Hepatocyte (in vitro differentiated cells): ENCODE measurements at regions not wholly inside any gene's neighbourhood (a gene's known extent, or its start where the extent isn't known, plus 50 kb on each side); places are given as distances from the start of the nearest gene placed in this dataset.

Experiments
- DNase-seq: peaks from one replicate; pipeline ENCODE4 v3.0.0-alpha.2; 2016; ENCODE audit warnings: low spot score
- H2AFZ ChIP-seq: fragments of 200-600 bp; sonication (generic); 2 replicates; pipeline ENCODE4 v1.6.0; 2016; ENCODE audit warnings: antibody characterized with exemption, mild to moderate bottlenecking
- H3K27ac ChIP-seq: fragments of 200-600 bp; sonication (generic); 2 replicates; pipeline ENCODE4 v1.5.1; 2016; ENCODE audit warnings: mild to moderate bottlenecking
- H3K27me3 ChIP-seq: fragments of 200-600 bp; sonication (generic); 2 replicates; pipeline ENCODE4 v1.6.1; 2016
- H3K36me3 ChIP-seq: fragments of 200-600 bp; sonication (generic); replicated peaks from 2 replicates; pipeline ENCODE4 v1.5.1; 2016; ENCODE audit warnings: low read depth; ENCODE audit not compliant: insufficient read depth
- H3K4me1 ChIP-seq: fragments of 200-600 bp; sonication (generic); 2 replicates; pipeline ENCODE4 v1.5.1; 2016; ENCODE audit warnings: mild to moderate bottlenecking, moderate library complexity; ENCODE audit not compliant: insufficient read depth
- H3K4me2 ChIP-seq: fragments of 200-600 bp; sonication (generic); 2 replicates; pipeline ENCODE4 v1.6.0; 2016
- H3K4me3 ChIP-seq: fragments of 200-600 bp; sonication (generic); 2 replicates; pipeline ENCODE4 v1.5.1; 2016; ENCODE audit warnings: mild to moderate bottlenecking
- H3K79me2 ChIP-seq: fragments of 200-600 bp; sonication (generic); 2 replicates; pipeline ENCODE4 v1.6.0; 2017; ENCODE audit warnings: mild to moderate bottlenecking
- H3K9me2 ChIP-seq: fragments of 200-600 bp; sonication (generic); replicated peaks from 2 replicates; pipeline ENCODE4 v1.6.0; 2017; ENCODE audit warnings: mild to moderate bottlenecking; ENCODE audit not compliant: insufficient read depth
- H3K9me3 ChIP-seq: fragments of 200-600 bp; sonication (generic); 2 replicates; pipeline ENCODE4 v1.5.1; 2016; ENCODE audit warnings: low read depth, mild to moderate bottlenecking
- H4K20me1 ChIP-seq: fragments of 200-600 bp; sonication (generic); 2 replicates; pipeline ENCODE4 v1.6.0; 2016; ENCODE audit warnings: mild to moderate bottlenecking; ENCODE audit not compliant: insufficient read depth, poor library complexity, severe bottlenecking
- EZH2 ChIP-seq: fragments of 200-600 bp; sonication (generic); IDR thresholded peaks from 2 replicates; pipeline ENCODE4 v1.6.1; 2016; ENCODE audit warnings: antibody characterized with exemption, mild to moderate bottlenecking, borderline replicate concordance
- EZH2phosphoT487 ChIP-seq: fragments of 200-600 bp; sonication (generic); IDR thresholded peaks from one replicate; pipeline ENCODE4 v1.6.1; 2018; ENCODE audit warnings: antibody characterized with exemption, mild to moderate bottlenecking, low read depth, moderate library complexity; ENCODE audit not compliant: unreplicated experiment, severe bottlenecking
- WGBS: methylation state at CpG from one replicate; pipeline ENCODE4 v1.1.6; 2016; ENCODE audit warnings: low lambda C conversion rate; ENCODE audit errors: missing lambda C conversion rate; 5-methylcytosine and 5-hydroxymethylcytosine counted together
- TF ChIP-seq, protein P1 (sequence below): fragments of 200-600 bp; sonication (generic); IDR thresholded peaks from 2 replicates; pipeline ENCODE4 v1.5.1; 2016; ENCODE audit warnings: antibody characterized with exemption, mild to moderate bottlenecking; ENCODE audit not compliant: poor library complexity

GRCh38 chr18:40546875-40547274 is 1408.2 kb upstream of the PIK3C3 start:
- WGBS, result 96% methylated on average over 3 of the region's 3 CpGs
- no peaks in the 10 kb centered on the region for H3K4me1 ChIP-seq
- H3K9me3 ChIP-seq, result no peaks in the 10 kb centered on the region
- no peaks in the 10 kb centered on the region for H3K79me2 ChIP-seq
- TF ChIP-seq EZH2 (no peak), EZH2phosphoT487 (no peak)
- TF ChIP-seq, protein P1, sequence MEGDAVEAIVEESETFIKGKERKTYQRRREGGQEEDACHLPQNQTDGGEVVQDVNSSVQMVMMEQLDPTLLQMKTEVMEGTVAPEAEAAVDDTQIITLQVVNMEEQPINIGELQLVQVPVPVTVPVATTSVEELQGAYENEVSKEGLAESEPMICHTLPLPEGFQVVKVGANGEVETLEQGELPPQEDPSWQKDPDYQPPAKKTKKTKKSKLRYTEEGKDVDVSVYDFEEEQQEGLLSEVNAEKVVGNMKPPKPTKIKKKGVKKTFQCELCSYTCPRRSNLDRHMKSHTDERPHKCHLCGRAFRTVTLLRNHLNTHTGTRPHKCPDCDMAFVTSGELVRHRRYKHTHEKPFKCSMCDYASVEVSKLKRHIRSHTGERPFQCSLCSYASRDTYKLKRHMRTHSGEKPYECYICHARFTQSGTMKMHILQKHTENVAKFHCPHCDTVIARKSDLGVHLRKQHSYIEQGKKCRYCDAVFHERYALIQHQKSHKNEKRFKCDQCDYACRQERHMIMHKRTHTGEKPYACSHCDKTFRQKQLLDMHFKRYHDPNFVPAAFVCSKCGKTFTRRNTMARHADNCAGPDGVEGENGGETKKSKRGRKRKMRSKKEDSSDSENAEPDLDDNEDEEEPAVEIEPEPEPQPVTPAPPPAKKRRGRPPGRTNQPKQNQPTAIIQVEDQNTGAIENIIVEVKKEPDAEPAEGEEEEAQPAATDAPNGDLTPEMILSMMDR, result no peak
- H3K27ac ChIP-seq, result no peak overlapping the region
- H3K4me2 ChIP-seq, result no peak overlapping the region
- no peak for DNase-seq
- no peaks in the 10 kb centered on the region for H3K36me3 ChIP-seq
- H3K4me3 ChIP-seq, result no peak overlapping the region
- no peak overlapping the region for H2AFZ ChIP-seq
- no peaks in the 10 kb centered on the region for H4K20me1 ChIP-seq
- no peaks in the 10 kb centered on the region for H3K9me2 ChIP-seq
- H3K27me3 ChIP-seq, result no peaks in the 10 kb centered on the region

DNA sequence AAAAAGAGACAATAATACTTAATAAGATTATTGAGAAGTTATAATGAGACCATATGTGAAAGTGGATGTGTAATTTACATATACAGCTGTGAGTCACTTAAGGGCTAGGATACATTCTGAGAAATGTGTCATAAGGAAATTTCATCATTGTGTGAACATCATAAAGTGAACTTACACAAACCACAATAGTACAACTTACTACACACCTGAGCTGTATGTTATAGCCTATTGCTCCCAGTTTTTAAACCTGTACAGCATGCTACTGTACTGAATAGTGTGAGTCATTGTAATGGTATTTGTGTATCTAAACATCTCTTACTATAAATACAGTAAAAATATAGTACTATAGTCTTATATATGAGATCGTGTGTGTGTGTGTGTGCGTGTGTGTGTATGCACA is 1420.3 kb upstream of the PIK3C3 start:
- no peak overlapping the region for H2AFZ ChIP-seq
- no peaks in the 10 kb centered on the region for H3K9me3 ChIP-seq
- H3K27me3 ChIP-seq, result no peaks in the 10 kb centered on the region
- no peak overlapping the region for H3K27ac ChIP-seq
- TF ChIP-seq EZH2 (no peak), EZH2phosphoT487 (no peak)
- TF ChIP-seq, protein P1, result no peak
- no peak for DNase-seq
- H3K4me1 ChIP-seq, result no peaks in the 10 kb centered on the region
- H3K4me3 ChIP-seq, result no peak overlapping the region
- H3K79me2 ChIP-seq, result no peaks in the 10 kb centered on the region
- no peaks in the 10 kb centered on the region for H4K20me1 ChIP-seq
- no peaks in the 10 kb centered on the region for H3K36me3 ChIP-seq
- no peak overlapping the region for H3K4me2 ChIP-seq
- no peaks in the 10 kb centered on the region for H3K9me2 ChIP-seq
- 100% methylated on average over 2 of the region's 2 CpGs for whole genome bisulfite sequencing

DNA sequence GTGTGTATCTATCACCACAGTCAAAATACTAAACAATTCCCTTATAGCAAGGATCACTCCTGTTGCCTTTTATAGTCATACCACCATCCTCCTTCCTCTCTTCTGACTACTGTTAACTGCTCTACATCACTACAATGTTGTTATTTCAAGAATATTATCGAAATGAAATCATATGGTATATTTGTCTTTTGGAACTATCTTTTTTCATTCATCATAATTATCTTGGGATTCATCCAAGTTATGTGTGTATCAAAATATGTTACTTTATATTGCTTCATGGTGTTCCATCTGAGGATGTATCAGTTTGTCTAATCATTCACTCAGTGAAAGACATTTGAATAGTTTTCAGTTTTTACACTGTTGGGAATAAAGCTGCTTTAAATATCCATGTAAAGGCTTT is 1423.0 kb upstream of the PIK3C3 start:
- Histone ChIP-seq H3K27me3 (no peaks in the 10 kb centered on the region), H3K79me2 (no peaks in the 10 kb centered on the region), H3K9me2 (no peaks in the 10 kb centered on the region), H2AFZ (no peak overlapping the region), H3K4me3 (no peak overlapping the region), H3K9me3 (no peaks in the 10 kb centered on the region), H3K4me2 (no peak overlapping the region), H4K20me1 (no peaks in the 10 kb centered on the region), H3K27ac (no peak overlapping the region), H3K4me1 (no peaks in the 10 kb centered on the region), H3K36me3 (no peaks in the 10 kb centered on the region)
- DNase-seq, result no peak
- TF ChIP-seq EZH2 (no peak), EZH2phosphoT487 (no peak)
- TF ChIP-seq, protein P1, result no peak
- WGBS, result 88% methylated on average over 1 of the region's 1 CpG

DNA sequence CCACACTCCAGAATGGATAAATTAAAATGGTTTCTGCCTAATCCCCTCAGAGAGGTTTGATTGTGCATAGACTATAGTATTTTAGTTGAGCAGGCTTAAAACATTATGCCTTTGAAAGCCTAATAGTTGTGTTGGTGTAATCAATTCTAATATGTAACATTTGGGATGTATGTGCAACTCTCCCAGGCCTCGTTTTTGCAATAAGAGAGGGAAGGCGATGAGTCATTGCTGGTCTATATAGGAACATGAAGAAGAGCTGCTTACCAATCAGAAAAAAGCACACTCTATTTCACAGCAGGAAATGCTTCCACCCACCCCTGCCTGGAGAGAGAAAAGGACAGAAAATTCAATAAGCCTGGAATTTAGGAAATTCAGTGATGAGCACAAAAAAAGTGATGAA is 1424.0 kb upstream of the PIK3C3 start:
- no peak overlapping the region for H3K27ac ChIP-seq
- no peaks in the 10 kb centered on the region for H3K36me3 ChIP-seq
- no peak overlapping the region for H2AFZ ChIP-seq
- no peak overlapping the region for H3K4me3 ChIP-seq
- no peaks in the 10 kb centered on the region for H3K9me2 ChIP-seq
- 73% methylated on average over 2 of the region's 2 CpGs for WGBS
- no peak for TF ChIP-seq EZH2phosphoT487
- TF ChIP-seq, protein P1, result no peak
- TF ChIP-seq EZH2, result no peak
- no peak overlapping the region for H3K4me2 ChIP-seq
- H3K79me2 ChIP-seq, result no peaks in the 10 kb centered on the region
- H3K4me1 ChIP-seq, result no peaks in the 10 kb centered on the region
- no peaks in the 10 kb centered on the region for H3K9me3 ChIP-seq
- no peak for DNase-seq
- H3K27me3 ChIP-seq, result no peaks in the 10 kb centered on the region
- H4K20me1 ChIP-seq, result no peaks in the 10 kb centered on the region
